WTC11 (cell line): ENCODE measurements at regions not wholly inside any gene's neighbourhood (a gene's known extent, or its start where the extent isn't known, plus 50 kb on each side); places are given as distances from the start of the nearest gene placed in this dataset.

Source experiments
- ATAC-seq: fragments of 200-7000 bp; cut with Tn5 transposase; 2 replicates; pipeline ENCODE4 v1.10.0; 2021; ENCODE audit warnings: mild to moderate bottlenecking, moderate library complexity
- CTCF ChIA-PET: fragments of 300-600 bp; sonication (Branson Sonifier 250); formaldehyde crosslinking; loops from one replicate; lab custom pipeline; 2021; ENCODE audit warnings: antibody characterized with exemption; lab: Charles Lee
- POLR2A ChIA-PET: fragments of 350-600 bp; sonication (Branson Sonifier 250); formaldehyde crosslinking; loops from one replicate; lab custom pipeline; 2021; ENCODE audit warnings: antibody characterized with exemption; lab: Charles Lee
- DNase-seq: peaks from one replicate; pipeline ENCODE4 v3.0.0; 2021; ENCODE audit warnings: low spot score
- H3K27ac Mint-ChIP-seq: 2 replicates; pipeline ENCODE4 v1.8.0; 2021; ENCODE audit warnings: mixed read lengths
- H3K27me3 Mint-ChIP-seq: 2 replicates; pipeline ENCODE4 v1.8.0; 2021; ENCODE audit warnings: low read depth, mild to moderate bottlenecking, moderate library complexity, mixed read lengths
- H3K36me3 Mint-ChIP-seq: 2 replicates; pipeline ENCODE4 v1.8.0; 2021; ENCODE audit warnings: mixed read lengths
- H3K4me1 Mint-ChIP-seq: 2 replicates; pipeline ENCODE4 v1.8.0; 2022; ENCODE audit warnings: mixed read lengths
- H3K4me3 Mint-ChIP-seq: 2 replicates; pipeline ENCODE4 v1.8.0; 2021; ENCODE audit warnings: mild to moderate bottlenecking, moderate library complexity, mixed read lengths
- H3K9me3 Mint-ChIP-seq: 2 replicates; pipeline ENCODE4 v1.8.0; 2021; ENCODE audit warnings: mixed read lengths
- ELF4 ChIP-seq: sonication (generic); formaldehyde crosslinking; IDR thresholded peaks from 2 replicates; pipeline ENCODE4 v1.8.1; 2022; ENCODE audit warnings: low read depth, mild to moderate bottlenecking, moderate library complexity, missing genetic modification reagents
- EMX1 ChIP-seq: fragments of 250-450 bp; sonication (Bioruptor Pico); IDR thresholded peaks from 2 replicates; pipeline ENCODE4 v1.8.0; 2021; ENCODE audit warnings: mild to moderate bottlenecking
- GRHL2 ChIP-seq: fragments of 250-450 bp; sonication (Bioruptor Pico); IDR thresholded peaks from 2 replicates; pipeline ENCODE4 v1.8.0; 2022; ENCODE audit warnings: mild to moderate bottlenecking, moderate library complexity; ENCODE audit not compliant: insufficient replicate concordance, severe bottlenecking
- GTF2I ChIP-seq: fragments of 250-450 bp; sonication (Bioruptor Pico); conservative IDR thresholded peaks from 2 replicates; pipeline ENCODE4 v1.4.0; 2021; ENCODE audit warnings: mild to moderate bottlenecking
- IRF2 ChIP-seq: sonication (generic); formaldehyde crosslinking; IDR thresholded peaks from 2 replicates; pipeline ENCODE4 v1.8.0; 2022; ENCODE audit warnings: low read depth, missing genetic modification reagents, borderline replicate concordance
- NFATC4 ChIP-seq: fragments of 250-450 bp; sonication (Bioruptor Pico); IDR thresholded peaks from 2 replicates; pipeline ENCODE4 v1.9.0; 2021; ENCODE audit warnings: mild to moderate bottlenecking
- NFE2L1 ChIP-seq: sonication (generic); formaldehyde crosslinking; IDR thresholded peaks from 2 replicates; pipeline ENCODE4 v1.8.1; 2023; ENCODE audit warnings: missing genetic modification reagents
- NFYB ChIP-seq: sonication (generic); formaldehyde crosslinking; conservative IDR thresholded peaks from 2 replicates; pipeline ENCODE4 v1.8.0; 2022; ENCODE audit warnings: low read depth, missing genetic modification reagents
- RELA ChIP-seq: sonication (generic); formaldehyde crosslinking; IDR thresholded peaks from 2 replicates; pipeline ENCODE4 v1.8.1; 2022; ENCODE audit warnings: missing genetic modification reagents, mild to moderate bottlenecking, borderline replicate concordance
- SOX15 ChIP-seq: fragments of 250-450 bp; sonication (Bioruptor Pico); IDR thresholded peaks from 2 replicates; pipeline ENCODE4 v1.9.0; 2021; ENCODE audit warnings: mild to moderate bottlenecking
- TCF7 ChIP-seq: sonication (generic); formaldehyde crosslinking; IDR thresholded peaks from 2 replicates; pipeline ENCODE4 v1.8.0; 2022; ENCODE audit warnings: mild to moderate bottlenecking, low read depth, missing genetic modification reagents, moderate library complexity
- ZNF416 ChIP-seq: fragments of 250-450 bp; sonication (Bioruptor Pico); IDR thresholded peaks from 2 replicates; pipeline ENCODE4 v1.9.0; 2021; ENCODE audit warnings: mild to moderate bottlenecking, inconsistent platforms
- TF ChIP-seq, protein P1 (sequence below): fragments of 250-450 bp; sonication (Bioruptor Pico); IDR thresholded peaks from 2 replicates; pipeline ENCODE4 v2.1.2; 2022; ENCODE audit warnings: mild to moderate bottlenecking, moderate library complexity
- TF ChIP-seq, protein P2 (sequence below): sonication (generic); formaldehyde crosslinking; IDR thresholded peaks from 2 replicates; pipeline ENCODE4 v1.8.1; 2022; ENCODE audit warnings: missing genetic modification reagents, borderline replicate concordance
- TF ChIP-seq, protein P3 (sequence below): sonication (generic); formaldehyde crosslinking; IDR thresholded peaks from 2 replicates; pipeline ENCODE4 v1.8.0; 2022; ENCODE audit warnings: mild to moderate bottlenecking, missing genetic modification reagents
- TF ChIP-seq, protein P4 (sequence below): sonication (generic); formaldehyde crosslinking; IDR thresholded peaks from 2 replicates; pipeline ENCODE4 v1.8.0; 2023; ENCODE audit warnings: mild to moderate bottlenecking, missing genetic modification reagents
- TF ChIP-seq, protein P5 (sequence below): sonication (generic); formaldehyde crosslinking; IDR thresholded peaks from 2 replicates; pipeline ENCODE4 v1.8.1; 2023; ENCODE audit warnings: mild to moderate bottlenecking, missing genetic modification reagents
- TF ChIP-seq, protein P6 (sequence below): sonication (generic); formaldehyde crosslinking; IDR thresholded peaks from 2 replicates; pipeline ENCODE4 v1.8.0; 2022; ENCODE audit warnings: mild to moderate bottlenecking, missing genetic modification reagents
- TF ChIP-seq, protein P7 (sequence below): fragments of 250-450 bp; sonication (Bioruptor Pico); IDR thresholded peaks from 2 replicates; pipeline ENCODE4 v1.9.0; 2021; ENCODE audit warnings: mild to moderate bottlenecking
- TF ChIP-seq, protein P8 (sequence below): sonication (generic); formaldehyde crosslinking; conservative IDR thresholded peaks from 2 replicates; pipeline ENCODE4 v1.8.1; 2022; ENCODE audit warnings: mild to moderate bottlenecking, missing genetic modification reagents
- TF ChIP-seq, protein P9 (sequence below): sonication (generic); formaldehyde crosslinking; IDR thresholded peaks from 2 replicates; pipeline ENCODE4 v1.8.1; 2022; ENCODE audit warnings: mild to moderate bottlenecking, moderate library complexity, missing genetic modification reagents

DNA sequence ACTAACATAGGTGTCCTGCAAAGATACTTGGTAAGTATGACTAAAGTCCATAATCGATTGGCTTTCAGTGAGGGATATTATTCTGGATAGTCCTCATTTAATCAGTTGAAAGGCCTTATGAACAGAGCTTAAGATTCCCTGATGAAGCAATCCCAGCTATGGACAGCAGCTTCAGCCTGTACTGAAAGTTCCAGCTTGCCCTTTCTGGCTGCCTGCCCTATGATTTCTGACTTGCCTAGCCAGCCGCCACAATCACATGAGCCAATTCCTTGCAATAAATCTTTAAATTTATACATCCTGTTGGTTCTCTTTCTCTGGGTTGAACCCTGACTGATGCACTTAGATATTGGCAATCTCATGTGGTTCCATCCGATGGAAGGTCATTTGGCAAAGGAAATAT lies 759.0 kb upstream of the API5 start:
- no peaks in the 10 kb centered on the region for H3K27me3 Mint-ChIP-seq
- no peaks in the 10 kb centered on the region for H3K36me3 Mint-ChIP-seq
- TF ChIP-seq GRHL2 (CRISPR knock-in tag) (no peak), NFYB (CRISPR knock-in tag) (no peak), EMX1 (CRISPR knock-in tag) (no peak), GTF2I (no peak), TCF7 (CRISPR knock-in tag) (no peak), IRF2 (CRISPR knock-in tag) (no peak), RELA (CRISPR knock-in tag) (no peak), ELF4 (no peak), NFE2L1 (CRISPR knock-in tag) (no peak), NFATC4 (CRISPR knock-in tag) (no peak)
- TF ChIP-seq, protein P1, sequence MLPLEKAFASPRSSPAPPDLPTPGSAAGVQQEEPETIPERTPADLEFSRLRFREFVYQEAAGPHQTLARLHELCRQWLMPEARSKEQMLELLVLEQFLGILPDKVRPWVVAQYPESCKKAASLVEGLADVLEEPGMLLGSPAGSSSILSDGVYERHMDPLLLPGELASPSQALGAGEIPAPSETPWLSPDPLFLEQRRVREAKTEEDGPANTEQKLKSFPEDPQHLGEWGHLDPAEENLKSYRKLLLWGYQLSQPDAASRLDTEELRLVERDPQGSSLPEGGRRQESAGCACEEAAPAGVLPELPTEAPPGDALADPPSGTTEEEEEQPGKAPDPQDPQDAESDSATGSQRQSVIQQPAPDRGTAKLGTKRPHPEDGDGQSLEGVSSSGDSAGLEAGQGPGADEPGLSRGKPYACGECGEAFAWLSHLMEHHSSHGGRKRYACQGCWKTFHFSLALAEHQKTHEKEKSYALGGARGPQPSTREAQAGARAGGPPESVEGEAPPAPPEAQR (CRISPR knock-in tag): no peak
- TF ChIP-seq, protein P2, sequence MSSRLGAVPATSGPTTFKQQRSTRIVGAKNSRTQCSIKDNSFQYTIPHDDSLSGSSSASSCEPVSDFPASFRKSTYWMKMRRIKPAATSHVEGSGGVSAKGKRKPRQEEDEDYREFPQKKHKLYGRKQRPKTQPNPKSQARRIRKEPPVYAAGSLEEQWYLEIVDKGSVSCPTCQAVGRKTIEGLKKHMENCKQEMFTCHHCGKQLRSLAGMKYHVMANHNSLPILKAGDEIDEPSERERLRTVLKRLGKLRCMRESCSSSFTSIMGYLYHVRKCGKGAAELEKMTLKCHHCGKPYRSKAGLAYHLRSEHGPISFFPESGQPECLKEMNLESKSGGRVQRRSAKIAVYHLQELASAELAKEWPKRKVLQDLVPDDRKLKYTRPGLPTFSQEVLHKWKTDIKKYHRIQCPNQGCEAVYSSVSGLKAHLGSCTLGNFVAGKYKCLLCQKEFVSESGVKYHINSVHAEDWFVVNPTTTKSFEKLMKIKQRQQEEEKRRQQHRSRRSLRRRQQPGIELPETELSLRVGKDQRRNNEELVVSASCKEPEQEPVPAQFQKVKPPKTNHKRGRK: no peak
- TF ChIP-seq, protein P3, sequence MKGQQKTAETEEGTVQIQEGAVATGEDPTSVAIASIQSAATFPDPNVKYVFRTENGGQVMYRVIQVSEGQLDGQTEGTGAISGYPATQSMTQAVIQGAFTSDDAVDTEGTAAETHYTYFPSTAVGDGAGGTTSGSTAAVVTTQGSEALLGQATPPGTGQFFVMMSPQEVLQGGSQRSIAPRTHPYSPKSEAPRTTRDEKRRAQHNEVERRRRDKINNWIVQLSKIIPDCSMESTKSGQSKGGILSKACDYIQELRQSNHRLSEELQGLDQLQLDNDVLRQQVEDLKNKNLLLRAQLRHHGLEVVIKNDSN (CRISPR knock-in tag): no peak
- TF ChIP-seq, protein P4, sequence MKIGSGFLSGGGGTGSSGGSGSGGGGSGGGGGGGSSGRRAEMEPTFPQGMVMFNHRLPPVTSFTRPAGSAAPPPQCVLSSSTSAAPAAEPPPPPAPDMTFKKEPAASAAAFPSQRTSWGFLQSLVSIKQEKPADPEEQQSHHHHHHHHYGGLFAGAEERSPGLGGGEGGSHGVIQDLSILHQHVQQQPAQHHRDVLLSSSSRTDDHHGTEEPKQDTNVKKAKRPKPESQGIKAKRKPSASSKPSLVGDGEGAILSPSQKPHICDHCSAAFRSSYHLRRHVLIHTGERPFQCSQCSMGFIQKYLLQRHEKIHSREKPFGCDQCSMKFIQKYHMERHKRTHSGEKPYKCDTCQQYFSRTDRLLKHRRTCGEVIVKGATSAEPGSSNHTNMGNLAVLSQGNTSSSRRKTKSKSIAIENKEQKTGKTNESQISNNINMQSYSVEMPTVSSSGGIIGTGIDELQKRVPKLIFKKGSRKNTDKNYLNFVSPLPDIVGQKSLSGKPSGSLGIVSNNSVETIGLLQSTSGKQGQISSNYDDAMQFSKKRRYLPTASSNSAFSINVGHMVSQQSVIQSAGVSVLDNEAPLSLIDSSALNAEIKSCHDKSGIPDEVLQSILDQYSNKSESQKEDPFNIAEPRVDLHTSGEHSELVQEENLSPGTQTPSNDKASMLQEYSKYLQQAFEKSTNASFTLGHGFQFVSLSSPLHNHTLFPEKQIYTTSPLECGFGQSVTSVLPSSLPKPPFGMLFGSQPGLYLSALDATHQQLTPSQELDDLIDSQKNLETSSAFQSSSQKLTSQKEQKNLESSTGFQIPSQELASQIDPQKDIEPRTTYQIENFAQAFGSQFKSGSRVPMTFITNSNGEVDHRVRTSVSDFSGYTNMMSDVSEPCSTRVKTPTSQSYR (CRISPR knock-in tag): no peak
- TF ChIP-seq, protein P5, sequence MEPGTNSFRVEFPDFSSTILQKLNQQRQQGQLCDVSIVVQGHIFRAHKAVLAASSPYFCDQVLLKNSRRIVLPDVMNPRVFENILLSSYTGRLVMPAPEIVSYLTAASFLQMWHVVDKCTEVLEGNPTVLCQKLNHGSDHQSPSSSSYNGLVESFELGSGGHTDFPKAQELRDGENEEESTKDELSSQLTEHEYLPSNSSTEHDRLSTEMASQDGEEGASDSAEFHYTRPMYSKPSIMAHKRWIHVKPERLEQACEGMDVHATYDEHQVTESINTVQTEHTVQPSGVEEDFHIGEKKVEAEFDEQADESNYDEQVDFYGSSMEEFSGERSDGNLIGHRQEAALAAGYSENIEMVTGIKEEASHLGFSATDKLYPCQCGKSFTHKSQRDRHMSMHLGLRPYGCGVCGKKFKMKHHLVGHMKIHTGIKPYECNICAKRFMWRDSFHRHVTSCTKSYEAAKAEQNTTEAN (CRISPR knock-in tag): no peak
- TF ChIP-seq, protein P6, sequence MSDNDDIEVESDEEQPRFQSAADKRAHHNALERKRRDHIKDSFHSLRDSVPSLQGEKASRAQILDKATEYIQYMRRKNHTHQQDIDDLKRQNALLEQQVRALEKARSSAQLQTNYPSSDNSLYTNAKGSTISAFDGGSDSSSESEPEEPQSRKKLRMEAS (CRISPR knock-in tag): no peak
- TF ChIP-seq, protein P7, sequence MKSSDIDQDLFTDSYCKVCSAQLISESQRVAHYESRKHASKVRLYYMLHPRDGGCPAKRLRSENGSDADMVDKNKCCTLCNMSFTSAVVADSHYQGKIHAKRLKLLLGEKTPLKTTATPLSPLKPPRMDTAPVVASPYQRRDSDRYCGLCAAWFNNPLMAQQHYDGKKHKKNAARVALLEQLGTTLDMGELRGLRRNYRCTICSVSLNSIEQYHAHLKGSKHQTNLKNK: no peak
- no peak overlapping the region for H3K27ac Mint-ChIP-seq
- DNase-seq (no peak), ATAC-seq (no peak)
- H3K9me3 Mint-ChIP-seq: no peaks in the 10 kb centered on the region
- no peak overlapping the region for H3K4me3 Mint-ChIP-seq
- CTCF ChIA-PET: no interaction called here
- POLR2A ChIA-PET: no interaction called here
- no peaks in the 10 kb centered on the region for H3K4me1 Mint-ChIP-seq

DNA sequence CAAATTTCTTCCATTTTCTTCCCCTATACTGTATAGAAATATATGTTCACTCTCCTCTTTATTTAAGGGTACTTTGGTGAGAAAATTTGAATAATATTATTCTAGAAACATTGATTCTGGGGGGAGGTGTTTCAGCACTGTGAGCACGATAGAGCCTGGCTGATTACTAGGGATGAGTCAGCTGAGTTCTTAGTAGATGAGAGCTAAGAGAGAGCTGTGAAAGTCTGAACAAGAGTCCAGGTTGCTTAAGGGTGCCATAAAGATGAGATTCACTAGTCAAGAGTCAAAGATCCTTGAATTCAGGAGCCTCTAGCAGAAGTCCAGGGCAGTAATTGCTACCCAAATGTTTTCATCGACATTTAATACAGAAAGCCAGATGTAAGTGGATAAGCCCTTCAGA lies 756.6 kb upstream of the API5 start:
- ATAC-seq (no peak), DNase-seq (no peak)
- Mint-ChIP-seq H3K27me3 (no peaks in the 10 kb centered on the region; the same call in 1 of the 2 replicates), H3K4me1 (no peaks in the 10 kb centered on the region), H3K9me3 (no peaks in the 10 kb centered on the region), H3K27ac (no peak overlapping the region), H3K36me3 (no peaks in the 10 kb centered on the region), H3K4me3 (no peak overlapping the region)
- CTCF ChIA-PET: interaction anchor here (0.8 kb wide), 1 partner anchor 723 kb away, joined by 6 read pairs; no protein-coding TSS in a partner anchor
- POLR2A ChIA-PET: no interaction called here
- TF ChIP-seq SOX15 (CRISPR knock-in tag) (no peak), ZNF416 (CRISPR knock-in tag) (no peak)
- TF ChIP-seq, protein P8, sequence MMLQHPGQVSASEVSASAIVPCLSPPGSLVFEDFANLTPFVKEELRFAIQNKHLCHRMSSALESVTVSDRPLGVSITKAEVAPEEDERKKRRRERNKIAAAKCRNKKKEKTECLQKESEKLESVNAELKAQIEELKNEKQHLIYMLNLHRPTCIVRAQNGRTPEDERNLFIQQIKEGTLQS (CRISPR knock-in tag): no peak
- TF ChIP-seq, protein P9, sequence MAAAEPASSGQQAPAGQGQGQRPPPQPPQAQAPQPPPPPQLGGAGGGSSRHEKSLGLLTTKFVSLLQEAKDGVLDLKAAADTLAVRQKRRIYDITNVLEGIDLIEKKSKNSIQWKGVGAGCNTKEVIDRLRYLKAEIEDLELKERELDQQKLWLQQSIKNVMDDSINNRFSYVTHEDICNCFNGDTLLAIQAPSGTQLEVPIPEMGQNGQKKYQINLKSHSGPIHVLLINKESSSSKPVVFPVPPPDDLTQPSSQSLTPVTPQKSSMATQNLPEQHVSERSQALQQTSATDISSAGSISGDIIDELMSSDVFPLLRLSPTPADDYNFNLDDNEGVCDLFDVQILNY (CRISPR knock-in tag): no peak
- TF ChIP-seq, protein P4 (CRISPR knock-in tag): no peak
- TF ChIP-seq, protein P6 (CRISPR knock-in tag): no peak
